ENCODE measurements at regions not wholly inside any gene's neighbourhood (a gene's known extent, or its start where the extent isn't known, plus 50 kb on each side); places are given as distances from the start of the nearest gene placed in this dataset.
"Not testable (repeated sequence)": the region's sequence is repeated elsewhere in the genome, so short reads cannot be mapped to it uniquely, and the experiment has no call there.

- H3K27ac ChIP-seq (ENCODE audit: low read depth, low read length); H3K27me3 Mint-ChIP-seq; H3K27ac Mint-ChIP-seq; DNase-seq; CTCF ChIA-PET (ENCODE audit: partially characterized antibody); H3K9me3 Mint-ChIP-seq; H3K4me1 ChIP-seq (ENCODE audit: insufficient read depth, low read length); H3K9me3 ChIP-seq (ENCODE audit: control insufficient read depth in 1 of 2, low read length in 2 of 2); H3K4me3 Mint-ChIP-seq; H3K36me3 ChIP-seq (ENCODE audit: insufficient read depth, low read length); H3K4me1 Mint-ChIP-seq; H3K27me3 ChIP-seq (ENCODE audit: insufficient read depth, low read length); intact Hi-C loops (cut with micrococcal nuclease); H3K36me3 Mint-ChIP-seq; POLR2A ChIA-PET (ENCODE audit: partially characterized antibody); H3K4me3 ChIP-seq (ENCODE audit: low read length in 2 of 2): not testable (repeated sequence)
Measured at GRCh38 chrX:90848595-90848994, 586.0 kb upstream of the PABPC5 start.

DNA sequence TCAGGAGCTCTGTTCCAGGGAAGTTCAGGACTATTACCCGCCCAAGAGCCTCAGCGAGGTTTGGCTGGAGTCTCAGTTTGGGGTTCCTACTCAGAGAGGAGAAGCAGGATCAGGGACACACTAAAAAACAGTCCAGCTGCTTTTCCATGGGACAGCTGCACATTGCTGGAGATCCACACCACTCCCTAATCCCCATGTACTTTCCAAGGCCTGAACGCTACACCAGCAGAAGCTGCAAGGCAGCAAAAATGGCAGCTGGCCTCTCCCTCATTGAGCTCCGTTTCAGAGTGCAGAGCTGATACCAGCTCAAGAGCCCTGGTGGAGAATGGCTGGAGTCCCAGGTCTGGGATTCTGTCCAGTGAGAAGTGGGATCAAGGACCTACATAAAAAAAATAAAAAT, 551.2 kb upstream of the PABPC5 start:
- intact Hi-C loops (cut with micrococcal nuclease), result no loop called here
- Histone ChIP-seq H3K36me3 (ENCODE audit: insufficient read depth, low read length) (no peaks in the 10 kb centered on the region), H3K27ac (ENCODE audit: low read depth, low read length) (no peak overlapping the region), H3K27me3 (ENCODE audit: insufficient read depth, low read length) (no peaks in the 10 kb centered on the region), H3K9me3 (ENCODE audit: control insufficient read depth in 1 of 2, low read length in 2 of 2) (no peaks in the 10 kb centered on the region), H3K4me1 (ENCODE audit: insufficient read depth, low read length) (no peaks in the 10 kb centered on the region), H3K4me3 (ENCODE audit: low read length in 2 of 2) (no peak overlapping the region)
- Mint-ChIP-seq H3K9me3 (peaks cover 0 to 4% (median 0%) of the 10 kb centered on the region in 8 donors), H3K27me3 (no peaks in the 10 kb centered on the region), H3K27ac (no peak overlapping the region), H3K36me3 (no peaks in the 10 kb centered on the region), H3K4me1 (no peaks in the 10 kb centered on the region), H3K4me3 (no peak overlapping the region)
- ChIA-PET CTCF (ENCODE audit: partially characterized antibody) (no interaction called here), POLR2A (ENCODE audit: partially characterized antibody) (no interaction called here)
- DNase-seq, result no peak

GRCh38 chrX:90914816-90915215, 519.8 kb upstream of the PABPC5 start:
- H3K27ac ChIP-seq (ENCODE audit: low read depth, low read length); intact Hi-C loops (cut with micrococcal nuclease); H3K27ac Mint-ChIP-seq; H3K4me3 Mint-ChIP-seq; H3K9me3 Mint-ChIP-seq; CTCF ChIA-PET (ENCODE audit: partially characterized antibody); H3K4me1 Mint-ChIP-seq; H3K27me3 Mint-ChIP-seq; DNase-seq; H3K27me3 ChIP-seq (ENCODE audit: insufficient read depth, low read length); H3K4me1 ChIP-seq (ENCODE audit: insufficient read depth, low read length); H3K36me3 ChIP-seq (ENCODE audit: insufficient read depth, low read length); H3K9me3 ChIP-seq (ENCODE audit: control insufficient read depth in 1 of 2, low read length in 2 of 2); H3K4me3 ChIP-seq (ENCODE audit: low read length in 2 of 2); POLR2A ChIA-PET (ENCODE audit: partially characterized antibody); H3K36me3 Mint-ChIP-seq: not testable (repeated sequence)

DNA sequence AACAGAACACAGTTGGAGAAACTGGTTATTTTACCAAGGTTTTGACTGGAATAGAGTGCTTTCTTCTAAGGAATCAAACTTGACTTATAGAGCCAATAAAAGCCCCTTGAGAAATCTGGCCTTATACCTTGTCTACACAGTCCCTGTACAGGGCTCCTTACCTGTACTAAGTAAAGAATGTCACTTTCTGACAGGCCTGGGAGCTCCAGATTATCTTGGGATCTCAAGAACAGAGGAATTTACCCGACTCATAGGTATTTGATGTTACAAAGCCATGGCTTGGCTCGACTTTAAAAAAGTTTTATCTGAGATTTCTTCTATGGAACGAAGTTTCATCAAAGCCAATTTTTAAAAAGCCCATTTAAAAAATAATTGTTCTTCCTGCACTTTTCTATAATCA, 487.8 kb upstream of the PABPC5 start:
- H3K4me1 Mint-ChIP-seq; H3K36me3 Mint-ChIP-seq; H3K4me3 ChIP-seq (ENCODE audit: low read length in 2 of 2); DNase-seq; POLR2A ChIA-PET (ENCODE audit: partially characterized antibody); H3K9me3 Mint-ChIP-seq; H3K9me3 ChIP-seq (ENCODE audit: control insufficient read depth in 1 of 2, low read length in 2 of 2); CTCF ChIA-PET (ENCODE audit: partially characterized antibody); H3K27ac ChIP-seq (ENCODE audit: low read depth, low read length); H3K4me3 Mint-ChIP-seq; H3K27me3 Mint-ChIP-seq; H3K27me3 ChIP-seq (ENCODE audit: insufficient read depth, low read length); intact Hi-C loops (cut with micrococcal nuclease); H3K27ac Mint-ChIP-seq; H3K36me3 ChIP-seq (ENCODE audit: insufficient read depth, low read length); H3K4me1 ChIP-seq (ENCODE audit: insufficient read depth, low read length): not testable (repeated sequence)

- H3K9me3 Mint-ChIP-seq; H3K27ac ChIP-seq (ENCODE audit: low read depth, low read length); H3K4me3 ChIP-seq (ENCODE audit: low read length in 2 of 2); H3K27me3 ChIP-seq (ENCODE audit: insufficient read depth, low read length); H3K4me3 Mint-ChIP-seq; POLR2A ChIA-PET (ENCODE audit: partially characterized antibody); H3K27me3 Mint-ChIP-seq; H3K27ac Mint-ChIP-seq; H3K36me3 Mint-ChIP-seq; H3K36me3 ChIP-seq (ENCODE audit: insufficient read depth, low read length); H3K9me3 ChIP-seq (ENCODE audit: control insufficient read depth in 1 of 2, low read length in 2 of 2); H3K4me1 Mint-ChIP-seq; CTCF ChIA-PET (ENCODE audit: partially characterized antibody); H3K4me1 ChIP-seq (ENCODE audit: insufficient read depth, low read length); intact Hi-C loops (cut with micrococcal nuclease); DNase-seq: not testable (repeated sequence)
Measured at GRCh38 chrX:90995191-90995590, 439.4 kb upstream of the PABPC5 start.

GRCh38 chrX:91018111-91018510, 416.5 kb upstream of the PABPC5 start:
- H3K36me3 ChIP-seq (ENCODE audit: insufficient read depth, low read length); POLR2A ChIA-PET (ENCODE audit: partially characterized antibody); H3K4me1 Mint-ChIP-seq; DNase-seq; H3K27ac Mint-ChIP-seq; H3K27me3 ChIP-seq (ENCODE audit: insufficient read depth, low read length); H3K27me3 Mint-ChIP-seq; H3K9me3 Mint-ChIP-seq; H3K4me3 Mint-ChIP-seq; H3K27ac ChIP-seq (ENCODE audit: low read depth, low read length); H3K36me3 Mint-ChIP-seq; CTCF ChIA-PET (ENCODE audit: partially characterized antibody); H3K9me3 ChIP-seq (ENCODE audit: control insufficient read depth in 1 of 2, low read length in 2 of 2); H3K4me1 ChIP-seq (ENCODE audit: insufficient read depth, low read length); H3K4me3 ChIP-seq (ENCODE audit: low read length in 2 of 2); intact Hi-C loops (cut with micrococcal nuclease): not testable (repeated sequence)

- Histone ChIP-seq H3K4me1 (ENCODE audit: insufficient read depth, low read length) (no peaks in the 10 kb centered on the region), H3K4me3 (ENCODE audit: low read length in 2 of 2) (no peak overlapping the region), H3K27me3 (ENCODE audit: insufficient read depth, low read length) (no peaks in the 10 kb centered on the region), H3K27ac (ENCODE audit: low read depth, low read length) (no peak overlapping the region), H3K9me3 (ENCODE audit: control insufficient read depth in 1 of 2, low read length in 2 of 2) (no peaks in the 10 kb centered on the region), H3K36me3 (ENCODE audit: insufficient read depth, low read length) (no peaks in the 10 kb centered on the region)
- no peak overlapping the region for H3K4me3 Mint-ChIP-seq
- H3K9me3 Mint-ChIP-seq, result peaks cover 0 to 3% (median 0%) of the 10 kb centered on the region in 8 donors
- POLR2A ChIA-PET (ENCODE audit: partially characterized antibody), result no interaction called here
- CTCF ChIA-PET (ENCODE audit: partially characterized antibody), result no interaction called here
- intact Hi-C loops (cut with micrococcal nuclease), result no loop called here
- no peaks in the 10 kb centered on the region for H3K4me1 Mint-ChIP-seq
- no peaks in the 10 kb centered on the region for H3K27me3 Mint-ChIP-seq
- no peaks in the 10 kb centered on the region for H3K36me3 Mint-ChIP-seq
- no peak for DNase-seq
- no peak overlapping the region for H3K27ac Mint-ChIP-seq
Measured at GRCh38 chrX:91039777-91040176, 394.9 kb upstream of the PABPC5 start.

DNA sequence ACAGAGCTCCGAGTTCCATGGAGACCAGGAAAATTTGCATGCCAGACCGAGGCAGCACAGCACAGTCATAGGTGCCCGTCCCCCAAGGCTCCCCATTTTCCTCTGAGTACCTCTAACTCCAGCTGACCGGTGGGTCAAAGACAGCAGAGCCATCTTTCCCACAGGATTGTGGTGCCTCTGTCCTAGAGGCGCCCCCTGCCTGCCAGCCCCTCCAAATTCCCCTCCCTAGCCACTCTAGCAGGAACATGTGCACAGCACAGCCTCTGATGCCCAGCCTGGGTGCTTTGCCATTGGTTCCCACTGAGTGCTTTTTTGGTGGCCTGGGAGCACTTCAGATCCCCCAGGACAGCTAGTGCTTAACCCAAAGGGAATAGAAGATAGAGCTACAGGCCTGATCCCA, 368.5 kb upstream of the PABPC5 start:
- no peaks in the 10 kb centered on the region for H3K4me1 Mint-ChIP-seq
- peaks cover 0 to 11% (median 0%) of the 10 kb centered on the region in 8 donors for H3K9me3 Mint-ChIP-seq
- H3K27me3 Mint-ChIP-seq, result no peaks in the 10 kb centered on the region
- POLR2A ChIA-PET (ENCODE audit: partially characterized antibody), result no interaction called here
- Histone ChIP-seq H3K36me3 (ENCODE audit: insufficient read depth, low read length) (no peaks in the 10 kb centered on the region), H3K9me3 (ENCODE audit: control insufficient read depth in 1 of 2, low read length in 2 of 2) (no peaks in the 10 kb centered on the region), H3K27ac (ENCODE audit: low read depth, low read length) (no peak overlapping the region), H3K27me3 (ENCODE audit: insufficient read depth, low read length) (no peaks in the 10 kb centered on the region), H3K4me3 (ENCODE audit: low read length in 2 of 2) (no peak overlapping the region), H3K4me1 (ENCODE audit: insufficient read depth, low read length) (no peaks in the 10 kb centered on the region)
- no peak overlapping the region for H3K27ac Mint-ChIP-seq
- intact Hi-C loops (cut with micrococcal nuclease), result no loop called here
- CTCF ChIA-PET (ENCODE audit: partially characterized antibody), result no interaction called here
- no peak for DNase-seq
- H3K4me3 Mint-ChIP-seq, result no peak overlapping the region
- no peaks in the 10 kb centered on the region for H3K36me3 Mint-ChIP-seq
